ENCODE measurements at regions not wholly inside any gene's neighbourhood (a gene's known extent, or its start where the extent isn't known, plus 50 kb on each side); places are given as distances from the start of the nearest gene placed in this dataset.

GRCh38 chr2:58449286-58450010, 208.3 kb upstream of the FANCL start:
- no peaks in the 10 kb centered on the region for H3K4me1 ChIP-seq (ENCODE audit: control insufficient read depth in 2 of 2, insufficient read depth in 2 of 2, low read length in 2 of 2)
- no peak for DNase-seq (ENCODE audit: low read depth in 6 of 9, low spot score in 9 of 9)
- no peaks in the 10 kb centered on the region for H3K27me3 ChIP-seq (ENCODE audit: control insufficient read depth in 2 of 2, insufficient read depth in 1 of 2, low read length in 1 of 2)
- no peaks in the 10 kb centered on the region for H3K9me3 ChIP-seq (ENCODE audit: control insufficient read depth in 2 of 2, insufficient read depth in 1 of 2, low read length in 1 of 2)
- H3K36me3 ChIP-seq (ENCODE audit: control insufficient read depth in 2 of 2, insufficient read depth in 2 of 2, low read length in 1 of 2) = no peaks in the 10 kb centered on the region
- 95% methylated on average over 3 of the region's 3 CpGs for WGBS
- H3K4me3 ChIP-seq (ENCODE audit: low read length in 2 of 2) = no peak overlapping the region
- H3K27ac ChIP-seq (ENCODE audit: low read depth in 1 of 2, low read length in 1 of 2) = no peak overlapping the region

- no peaks in the 10 kb centered on the region for H3K9me3 ChIP-seq (ENCODE audit: control insufficient read depth in 2 of 2, insufficient read depth in 1 of 2, low read length in 1 of 2)
- H3K27ac ChIP-seq (ENCODE audit: low read depth in 1 of 2, low read length in 1 of 2) = no peak overlapping the region
- H3K4me3 ChIP-seq (ENCODE audit: low read length in 2 of 2) = no peak overlapping the region
- H3K27me3 ChIP-seq (ENCODE audit: control insufficient read depth in 2 of 2, insufficient read depth in 1 of 2, low read length in 1 of 2) = no peaks in the 10 kb centered on the region
- H3K4me1 ChIP-seq (ENCODE audit: control insufficient read depth in 2 of 2, insufficient read depth in 2 of 2, low read length in 2 of 2) = no peaks in the 10 kb centered on the region
- WGBS = 98% methylated on average over 2 of the region's 2 CpGs
- H3K36me3 ChIP-seq (ENCODE audit: control insufficient read depth in 2 of 2, insufficient read depth in 2 of 2, low read length in 1 of 2) = no peaks in the 10 kb centered on the region
- no peak for DNase-seq (ENCODE audit: low read depth in 6 of 9, low spot score in 9 of 9)
These were observed 207.7 kb upstream of the FANCL start for GRCh38 chr2:58448845-58449244.

GRCh38 chr2:58448065-58448507, 207.0 kb upstream of the FANCL start:
- no peaks in the 10 kb centered on the region for H3K27me3 ChIP-seq (ENCODE audit: control insufficient read depth in 2 of 2, insufficient read depth in 1 of 2, low read length in 1 of 2)
- DNase-seq (ENCODE audit: low read depth in 6 of 9, low spot score in 9 of 9) = peak in 7 of 9 donors; percentile 33 to 82 (median 57)
- no peaks in the 10 kb centered on the region for H3K4me1 ChIP-seq (ENCODE audit: control insufficient read depth in 2 of 2, insufficient read depth in 2 of 2, low read length in 2 of 2)
- WGBS = 41% methylated on average over 6 of the region's 6 CpGs
- no peaks in the 10 kb centered on the region for H3K9me3 ChIP-seq (ENCODE audit: control insufficient read depth in 2 of 2, insufficient read depth in 1 of 2, low read length in 1 of 2)
- H3K27ac ChIP-seq (ENCODE audit: low read depth in 1 of 2, low read length in 1 of 2) = no peak overlapping the region
- H3K4me3 ChIP-seq (ENCODE audit: low read length in 2 of 2) = no peak overlapping the region
- H3K36me3 ChIP-seq (ENCODE audit: control insufficient read depth in 2 of 2, insufficient read depth in 2 of 2, low read length in 1 of 2) = no peaks in the 10 kb centered on the region

GRCh38 chr2:58447586-58447985, 206.5 kb upstream of the FANCL start:
- Histone ChIP-seq H3K9me3 (ENCODE audit: control insufficient read depth in 2 of 2, insufficient read depth in 1 of 2, low read length in 1 of 2) (no peaks in the 10 kb centered on the region), H3K36me3 (ENCODE audit: control insufficient read depth in 2 of 2, insufficient read depth in 2 of 2, low read length in 1 of 2) (no peaks in the 10 kb centered on the region), H3K4me3 (ENCODE audit: low read length in 2 of 2) (no peak overlapping the region), H3K27me3 (ENCODE audit: control insufficient read depth in 2 of 2, insufficient read depth in 1 of 2, low read length in 1 of 2) (no peaks in the 10 kb centered on the region), H3K27ac (ENCODE audit: low read depth in 1 of 2, low read length in 1 of 2) (no peak overlapping the region), H3K4me1 (ENCODE audit: control insufficient read depth in 2 of 2, insufficient read depth in 2 of 2, low read length in 2 of 2) (no peaks in the 10 kb centered on the region)
- no peak for DNase-seq (ENCODE audit: low read depth in 6 of 9, low spot score in 9 of 9)
- whole genome bisulfite sequencing = 98% methylated on average over 2 of the region's 2 CpGs

GRCh38 chr2:58441643-58442042, 200.5 kb upstream of the FANCL start:
- DNase-seq (ENCODE audit: low read depth in 6 of 9, low spot score in 9 of 9) = no peak
- Histone ChIP-seq H3K4me3 (ENCODE audit: low read length in 2 of 2) (no peak overlapping the region), H3K36me3 (ENCODE audit: control insufficient read depth in 2 of 2, insufficient read depth in 2 of 2, low read length in 1 of 2) (no peaks in the 10 kb centered on the region), H3K4me1 (ENCODE audit: control insufficient read depth in 2 of 2, insufficient read depth in 2 of 2, low read length in 2 of 2) (no peaks in the 10 kb centered on the region), H3K9me3 (ENCODE audit: control insufficient read depth in 2 of 2, insufficient read depth in 1 of 2, low read length in 1 of 2) (no peaks in the 10 kb centered on the region), H3K27me3 (ENCODE audit: control insufficient read depth in 2 of 2, insufficient read depth in 1 of 2, low read length in 1 of 2) (no peaks in the 10 kb centered on the region), H3K27ac (ENCODE audit: low read depth in 1 of 2, low read length in 1 of 2) (no peak overlapping the region)
- 94% methylated on average over 3 of the region's 3 CpGs for WGBS

GRCh38 chr2:58436872-58437271, 195.7 kb upstream of the FANCL start:
- WGBS = 95% methylated on average over 5 of the region's 5 CpGs
- Histone ChIP-seq H3K4me3 (ENCODE audit: low read length in 2 of 2) (no peak overlapping the region), H3K36me3 (ENCODE audit: control insufficient read depth in 2 of 2, insufficient read depth in 2 of 2, low read length in 1 of 2) (no peaks in the 10 kb centered on the region), H3K4me1 (ENCODE audit: control insufficient read depth in 2 of 2, insufficient read depth in 2 of 2, low read length in 2 of 2) (no peaks in the 10 kb centered on the region), H3K27ac (ENCODE audit: low read depth in 1 of 2, low read length in 1 of 2) (no peak overlapping the region), H3K9me3 (ENCODE audit: control insufficient read depth in 2 of 2, insufficient read depth in 1 of 2, low read length in 1 of 2) (no peaks in the 10 kb centered on the region), H3K27me3 (ENCODE audit: control insufficient read depth in 2 of 2, insufficient read depth in 1 of 2, low read length in 1 of 2) (no peaks in the 10 kb centered on the region)
- no peak for DNase-seq (ENCODE audit: low read depth in 6 of 9, low spot score in 9 of 9)

GRCh38 chr2:58435246-58435645, 194.1 kb upstream of the FANCL start:
- no peaks in the 10 kb centered on the region for H3K36me3 ChIP-seq (ENCODE audit: control insufficient read depth in 2 of 2, insufficient read depth in 2 of 2, low read length in 1 of 2)
- 96% methylated on average over 3 of the region's 3 CpGs for WGBS
- no peak overlapping the region for H3K4me3 ChIP-seq (ENCODE audit: low read length in 2 of 2)
- H3K27ac ChIP-seq (ENCODE audit: low read depth in 1 of 2, low read length in 1 of 2) = no peak overlapping the region
- no peaks in the 10 kb centered on the region for H3K4me1 ChIP-seq (ENCODE audit: control insufficient read depth in 2 of 2, insufficient read depth in 2 of 2, low read length in 2 of 2)
- no peaks in the 10 kb centered on the region for H3K9me3 ChIP-seq (ENCODE audit: control insufficient read depth in 2 of 2, insufficient read depth in 1 of 2, low read length in 1 of 2)
- DNase-seq (ENCODE audit: low read depth in 6 of 9, low spot score in 9 of 9) = no peak
- H3K27me3 ChIP-seq (ENCODE audit: control insufficient read depth in 2 of 2, insufficient read depth in 1 of 2, low read length in 1 of 2) = no peaks in the 10 kb centered on the region

- DNase-seq (ENCODE audit: low read depth in 6 of 9, low spot score in 9 of 9) = no peak
- 100% methylated on average over 1 of the region's 1 CpG for WGBS
These were observed 193.6 kb upstream of the FANCL start for GRCh38 chr2:58434692-58435091.

GRCh38 chr2:58432491-58433170, 191.5 kb upstream of the FANCL start:
- H3K4me3 ChIP-seq (ENCODE audit: low read length in 2 of 2) = no peak overlapping the region
- H3K27me3 ChIP-seq (ENCODE audit: control insufficient read depth in 2 of 2, insufficient read depth in 1 of 2, low read length in 1 of 2) = no peaks in the 10 kb centered on the region
- no peak for DNase-seq (ENCODE audit: low read depth in 6 of 9, low spot score in 9 of 9)
- 99% methylated on average over 3 of the region's 3 CpGs for WGBS
- no peaks in the 10 kb centered on the region for H3K9me3 ChIP-seq (ENCODE audit: control insufficient read depth in 2 of 2, insufficient read depth in 1 of 2, low read length in 1 of 2)
- H3K4me1 ChIP-seq (ENCODE audit: control insufficient read depth in 2 of 2, insufficient read depth in 2 of 2, low read length in 2 of 2) = peaks cover 0 to 3% of the 10 kb centered on the region in 2 donors
- no peaks in the 10 kb centered on the region for H3K36me3 ChIP-seq (ENCODE audit: control insufficient read depth in 2 of 2, insufficient read depth in 2 of 2, low read length in 1 of 2)
- H3K27ac ChIP-seq (ENCODE audit: low read depth in 1 of 2, low read length in 1 of 2) = no peak overlapping the region

More at GRCh38 chr2:58434692-58435091, 193.6 kb upstream of the FANCL start:
- Histone ChIP-seq H3K4me3 (ENCODE audit: low read length in 2 of 2) (no peak overlapping the region), H3K27me3 (ENCODE audit: control insufficient read depth in 2 of 2, insufficient read depth in 1 of 2, low read length in 1 of 2) (no peaks in the 10 kb centered on the region), H3K9me3 (ENCODE audit: control insufficient read depth in 2 of 2, insufficient read depth in 1 of 2, low read length in 1 of 2) (no peaks in the 10 kb centered on the region), H3K4me1 (ENCODE audit: control insufficient read depth in 2 of 2, insufficient read depth in 2 of 2, low read length in 2 of 2) (no peaks in the 10 kb centered on the region), H3K27ac (ENCODE audit: low read depth in 1 of 2, low read length in 1 of 2) (no peak overlapping the region), H3K36me3 (ENCODE audit: control insufficient read depth in 2 of 2, insufficient read depth in 2 of 2, low read length in 1 of 2) (no peaks in the 10 kb centered on the region)
